Thoracic aorta (tissue), 2 donors: ENCODE measurements at regions not wholly inside any gene's neighbourhood (a gene's known extent, or its start where the extent isn't known, plus 50 kb on each side); places are given as distances from the start of the nearest gene placed in this dataset.

Source experiments
- ATAC-seq: fragments of 150-250 bp; one replicate; pipeline ENCODE4 v1.8.0; 2017; ENCODE audit warnings: low read depth; ENCODE audit not compliant: insufficient number of reproducible peaks, low FRiP score
- DNase-seq: peaks from one replicate; pipeline ENCODE4 v3.0.0-alpha.2; 2020; ENCODE audit warnings: low spot score
- H3K27ac ChIP-seq, 2 donors: fragments of 200-600 bp; sonication (generic); 1 replicate in 1 of 2; 2 replicates in 1 of 2; pipeline ENCODE4 v1.5.1; 2016; ENCODE audit warnings: mild to moderate bottlenecking in 2 of 2, moderate library complexity in 2 of 2
- H3K27me3 ChIP-seq: fragments of 200-600 bp; sonication (generic); replicated peaks from 2 replicates; pipeline ENCODE4 v1.6.0; 2016; ENCODE audit warnings: mild to moderate bottlenecking; ENCODE audit not compliant: insufficient read depth
- H3K36me3 ChIP-seq: fragments of 200-600 bp; sonication (generic); one replicate; pipeline ENCODE4 v1.5.1; 2016
- H3K4me1 ChIP-seq, 2 donors: fragments of 200-600 bp; sonication (generic); 1 replicate in 1 of 2; 2 replicates in 1 of 2; pipeline versions ENCODE4 v1.5.1 to v1.6.0; 2016; ENCODE audit warnings: low read depth in 2 of 2, mild to moderate bottlenecking in 1 of 2; ENCODE audit not compliant: control insufficient read depth in 1 of 2
- H3K4me3 ChIP-seq: fragments of 200-600 bp; sonication (generic); 2 replicates; pipeline ENCODE4 v1.5.1; 2016; ENCODE audit warnings: mild to moderate bottlenecking
- H3K9me3 ChIP-seq: fragments of 200-600 bp; sonication (generic); 2 replicates; pipeline ENCODE4 v1.5.1; 2016
- TF ChIP-seq, protein P1 (sequence below): fragments of 200-600 bp; sonication (generic); IDR thresholded peaks from one replicate; pipeline ENCODE4 v1.5.1; 2019; ENCODE audit warnings: antibody characterized with exemption

DNA sequence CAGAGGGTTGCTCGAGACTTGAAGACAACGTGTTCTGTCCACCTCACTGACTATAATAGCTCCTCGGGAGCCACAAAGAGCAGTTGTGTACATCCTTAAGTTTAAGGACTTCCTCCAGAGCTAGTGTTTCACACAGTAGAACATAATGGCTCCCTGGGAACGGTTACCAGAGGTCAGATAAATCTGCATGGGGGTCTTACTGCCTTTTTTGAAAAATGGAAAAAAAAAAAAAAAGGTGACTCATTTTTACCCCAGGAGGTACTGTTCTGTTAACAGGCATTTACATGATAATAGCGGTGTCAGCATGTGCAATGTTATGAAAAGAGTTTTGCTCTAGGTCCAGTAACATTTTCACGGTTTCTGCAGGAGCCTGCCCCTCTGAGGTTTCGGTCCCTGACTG, 498.9 kb upstream of the WWC1 start:
- H3K27ac ChIP-seq, result no peak overlapping the region
- ATAC-seq (no peak), DNase-seq (no peak)
- no peak overlapping the region for H3K4me3 ChIP-seq
- H3K4me1 ChIP-seq, result peaks cover 4 to 7% of the 10 kb centered on the region in 2 donors
- H3K36me3 ChIP-seq, result no peaks in the 10 kb centered on the region
- H3K27me3 ChIP-seq, result no peaks in the 10 kb centered on the region
- TF ChIP-seq, protein P1, sequence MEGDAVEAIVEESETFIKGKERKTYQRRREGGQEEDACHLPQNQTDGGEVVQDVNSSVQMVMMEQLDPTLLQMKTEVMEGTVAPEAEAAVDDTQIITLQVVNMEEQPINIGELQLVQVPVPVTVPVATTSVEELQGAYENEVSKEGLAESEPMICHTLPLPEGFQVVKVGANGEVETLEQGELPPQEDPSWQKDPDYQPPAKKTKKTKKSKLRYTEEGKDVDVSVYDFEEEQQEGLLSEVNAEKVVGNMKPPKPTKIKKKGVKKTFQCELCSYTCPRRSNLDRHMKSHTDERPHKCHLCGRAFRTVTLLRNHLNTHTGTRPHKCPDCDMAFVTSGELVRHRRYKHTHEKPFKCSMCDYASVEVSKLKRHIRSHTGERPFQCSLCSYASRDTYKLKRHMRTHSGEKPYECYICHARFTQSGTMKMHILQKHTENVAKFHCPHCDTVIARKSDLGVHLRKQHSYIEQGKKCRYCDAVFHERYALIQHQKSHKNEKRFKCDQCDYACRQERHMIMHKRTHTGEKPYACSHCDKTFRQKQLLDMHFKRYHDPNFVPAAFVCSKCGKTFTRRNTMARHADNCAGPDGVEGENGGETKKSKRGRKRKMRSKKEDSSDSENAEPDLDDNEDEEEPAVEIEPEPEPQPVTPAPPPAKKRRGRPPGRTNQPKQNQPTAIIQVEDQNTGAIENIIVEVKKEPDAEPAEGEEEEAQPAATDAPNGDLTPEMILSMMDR, result no peak
- H3K9me3 ChIP-seq, result no peaks in the 10 kb centered on the region

DNA sequence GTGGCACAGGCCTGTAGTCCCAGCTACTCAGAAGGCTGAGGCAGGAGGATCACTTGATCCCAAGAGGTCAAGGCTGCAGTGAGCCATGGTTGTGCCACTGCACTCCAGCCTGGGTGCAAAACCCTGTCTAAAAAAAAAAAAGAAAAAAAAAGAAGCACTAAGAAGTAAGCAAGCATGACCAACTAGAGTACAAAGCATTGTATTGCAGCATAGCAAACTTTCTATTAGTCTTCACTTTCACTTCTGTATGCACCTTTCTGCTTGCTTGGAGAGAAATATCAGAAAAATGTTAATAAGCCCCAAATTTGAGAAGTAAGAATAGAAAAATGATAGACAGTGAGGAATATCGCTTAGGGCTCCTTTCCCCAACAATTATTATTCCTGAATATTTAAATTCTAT, 497.7 kb upstream of the WWC1 start:
- Histone ChIP-seq H3K9me3 (no peaks in the 10 kb centered on the region), H3K27me3 (no peaks in the 10 kb centered on the region), H3K27ac (no peak overlapping the region), H3K36me3 (no peaks in the 10 kb centered on the region), H3K4me3 (no peak overlapping the region), H3K4me1 (peaks cover 4 to 7% of the 10 kb centered on the region in 2 donors)
- no peak for DNase-seq
- TF ChIP-seq, protein P1, result no peak
- no peak for ATAC-seq

DNA sequence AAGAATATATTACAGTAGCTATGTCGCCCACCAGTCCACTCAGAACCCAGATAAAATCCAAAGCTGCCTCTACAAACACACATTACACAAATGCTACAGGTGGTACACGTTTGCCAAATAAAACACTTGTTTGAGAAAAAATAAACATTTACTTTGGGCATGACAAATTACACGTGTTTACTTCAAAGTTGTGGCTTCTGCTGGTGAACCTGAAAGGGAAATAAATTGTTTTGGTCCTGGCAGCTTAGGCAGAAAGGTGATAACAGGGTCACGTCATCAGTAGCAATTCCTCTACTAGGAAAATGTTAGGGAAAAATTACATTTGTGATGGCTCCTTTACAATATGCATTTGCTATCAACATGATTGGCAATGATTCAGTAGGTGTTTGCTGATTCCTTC, 497.3 kb upstream of the WWC1 start:
- Histone ChIP-seq H3K27me3 (no peaks in the 10 kb centered on the region), H3K27ac (no peak overlapping the region), H3K4me3 (no peak overlapping the region), H3K4me1 (peaks cover 4 to 7% of the 10 kb centered on the region in 2 donors), H3K9me3 (no peaks in the 10 kb centered on the region), H3K36me3 (no peaks in the 10 kb centered on the region)
- DNase-seq (no peak), ATAC-seq (no peak)
- TF ChIP-seq, protein P1, result no peak

DNA sequence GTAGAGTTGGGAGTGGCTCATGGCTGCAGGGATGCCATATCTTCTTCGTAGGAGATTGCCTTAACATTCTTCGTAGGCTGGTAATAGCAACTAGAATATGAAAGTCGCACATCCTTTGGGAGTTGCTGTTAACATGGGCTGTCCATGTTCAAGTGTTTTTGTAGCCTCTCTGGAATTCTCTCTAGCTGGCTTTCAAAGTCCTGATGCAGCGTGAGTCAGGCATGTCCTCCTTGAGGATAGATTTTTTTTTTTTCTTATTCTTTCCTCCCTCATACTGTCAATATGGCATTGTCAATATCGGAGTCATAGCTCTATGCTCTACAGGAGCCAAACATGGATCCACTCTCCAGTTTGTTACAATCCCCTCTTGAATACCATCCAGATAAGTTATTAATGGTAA, 494.8 kb upstream of the WWC1 start:
- ATAC-seq (no peak), DNase-seq (no peak)
- TF ChIP-seq, protein P1, result no peak
- Histone ChIP-seq H3K27me3 (no peaks in the 10 kb centered on the region), H3K4me1 (no peaks in the 10 kb centered on the region), H3K27ac (no peak overlapping the region), H3K9me3 (no peaks in the 10 kb centered on the region), H3K36me3 (no peaks in the 10 kb centered on the region), H3K4me3 (no peak overlapping the region)

DNA sequence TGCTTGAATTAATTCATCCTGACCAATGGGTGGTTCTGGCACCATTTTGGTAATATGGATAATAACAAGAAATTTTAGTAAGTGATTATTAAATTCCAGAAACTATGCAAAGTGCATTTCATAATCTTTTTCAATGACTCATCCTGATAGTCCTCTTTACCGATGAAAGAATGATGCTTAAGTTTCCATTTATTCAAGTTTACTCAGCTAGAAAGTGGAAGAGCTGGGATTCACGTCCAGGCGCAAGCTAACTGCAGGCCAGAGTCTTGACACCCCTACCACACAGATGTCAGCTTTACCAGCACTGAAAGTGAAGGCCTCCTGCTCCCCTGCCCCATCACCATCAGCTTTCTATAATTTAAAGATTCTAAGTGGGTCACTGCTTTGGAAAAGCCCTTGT, 493.5 kb upstream of the WWC1 start:
- H3K4me3 ChIP-seq, result no peak overlapping the region
- H3K27me3 ChIP-seq, result no peaks in the 10 kb centered on the region
- H3K36me3 ChIP-seq, result no peaks in the 10 kb centered on the region
- H3K4me1 ChIP-seq, result no peaks in the 10 kb centered on the region
- ATAC-seq, result no peak
- no peak for DNase-seq
- TF ChIP-seq, protein P1, result no peak
- H3K27ac ChIP-seq, result no peak overlapping the region
- H3K9me3 ChIP-seq, result no peaks in the 10 kb centered on the region
